GM19035 (cell line): ENCODE measurements at regions not wholly inside any gene's neighbourhood (a gene's known extent, or its start where the extent isn't known, plus 50 kb on each side); places are given as distances from the start of the nearest gene placed in this dataset.

Experiments
- ATAC-seq: cut with Tn5 transposase; IDR thresholded peaks from one replicate; pipeline ENCODE4 v1.9.1; 2021; ENCODE audit not compliant: unreplicated experiment

DNA sequence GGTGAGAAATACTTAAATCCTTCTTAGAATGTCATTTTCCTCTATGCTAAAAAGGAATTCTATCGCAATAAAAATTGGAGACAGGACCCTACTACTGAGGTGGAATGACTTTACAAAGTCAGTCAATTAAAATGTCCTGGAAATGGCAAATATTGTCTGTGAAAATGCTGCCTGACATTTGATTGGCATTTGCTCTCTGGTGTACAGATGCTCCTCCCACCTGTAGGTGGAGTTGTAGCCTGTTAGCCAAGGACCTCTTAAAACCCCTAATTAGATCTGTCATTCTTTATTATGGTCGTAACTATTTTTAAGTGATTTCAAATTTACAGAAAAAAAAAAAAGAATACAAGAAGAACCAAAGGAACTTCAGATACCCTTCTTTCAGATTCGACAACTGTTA, 393.1 kb upstream of the KLHL29 start:
- no peak for ATAC-seq

GRCh38 chr2:22992441-22992840, 392.5 kb upstream of the KLHL29 start:
- no peak for ATAC-seq

- no peak for ATAC-seq
Observed at GRCh38 chr2:22993250-22993649, 391.7 kb upstream of the KLHL29 start.

- ATAC-seq = no peak
Observed at GRCh38 chr2:22995576-22995975, 389.4 kb upstream of the KLHL29 start.

- ATAC-seq = no peak
Observed at GRCh38 chr2:22996911-22997310, 388.1 kb upstream of the KLHL29 start.

DNA sequence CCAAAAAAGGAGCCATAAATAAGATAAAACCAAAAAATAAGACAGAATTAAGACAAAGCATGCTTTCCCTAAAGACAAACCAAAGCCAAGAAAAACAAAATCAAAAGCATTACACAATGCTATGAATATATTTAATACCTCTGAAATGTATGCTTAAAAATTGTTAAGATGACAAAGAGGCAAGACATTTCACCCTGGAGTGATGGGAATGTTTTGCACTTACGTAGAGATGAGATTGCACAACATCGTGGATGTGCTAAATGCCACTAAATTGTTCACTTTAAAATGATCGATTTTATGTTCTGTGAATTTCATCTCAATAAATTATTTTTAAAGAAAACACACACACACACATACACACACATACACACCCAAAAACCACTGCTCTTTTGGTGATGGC, 386.6 kb upstream of the KLHL29 start:
- ATAC-seq = no peak

DNA sequence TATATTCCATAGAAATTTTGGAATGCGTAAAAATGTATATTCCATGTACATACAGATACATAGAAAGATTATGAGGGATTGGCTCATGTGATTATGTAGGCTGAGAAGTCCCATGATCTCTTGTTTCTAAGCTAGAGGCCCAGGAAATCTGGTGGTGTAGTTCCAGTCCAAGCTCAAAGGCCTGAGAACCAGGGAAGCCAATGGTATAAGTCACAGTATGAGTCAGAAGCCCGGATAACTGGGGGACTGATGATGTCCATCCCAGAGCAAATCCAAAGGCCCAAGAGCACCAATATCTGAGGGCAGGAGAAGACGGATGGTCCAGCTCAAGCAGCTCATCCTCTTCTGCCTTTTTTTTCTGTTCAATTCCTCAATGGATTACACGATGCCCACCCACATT, 385.0 kb upstream of the KLHL29 start:
- no peak for ATAC-seq

DNA sequence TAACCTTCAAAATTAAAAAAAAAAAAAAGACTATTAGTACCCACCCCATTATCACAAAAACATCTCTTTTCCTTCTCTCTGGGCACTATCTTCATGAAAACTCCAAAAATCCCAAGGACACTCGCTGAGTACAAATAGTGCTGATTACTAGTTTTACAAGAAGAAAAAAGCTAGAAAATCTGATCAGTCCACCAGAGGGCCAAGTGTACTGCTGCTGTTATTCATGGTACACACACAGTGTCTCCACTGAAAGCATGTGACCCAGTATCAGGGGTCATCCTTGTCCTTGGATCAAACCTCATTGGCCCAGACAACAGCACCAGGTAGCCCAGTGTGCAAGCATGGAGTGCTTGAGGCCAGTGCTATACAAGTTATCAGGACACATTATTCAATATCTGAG, 382.7 kb upstream of the KLHL29 start:
- ATAC-seq = no peak

DNA sequence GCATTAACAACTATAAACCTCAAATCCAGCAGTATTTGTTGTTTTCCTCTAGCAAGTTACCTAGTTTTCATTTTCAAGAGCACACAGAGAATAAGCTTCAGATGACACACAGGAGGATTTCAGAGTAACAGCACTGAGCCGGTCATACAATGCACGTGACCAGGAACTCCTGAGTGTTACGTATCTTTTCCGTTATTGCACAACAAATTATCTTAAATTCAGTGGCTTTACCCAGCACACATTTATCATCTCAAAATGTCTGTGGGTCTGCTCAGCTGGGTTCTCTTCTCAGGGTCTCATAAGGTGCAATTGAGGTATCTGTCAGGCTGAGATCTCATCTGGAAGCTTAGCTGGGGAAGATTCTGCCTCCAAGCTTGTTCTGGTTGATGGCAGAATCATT, 379.5 kb upstream of the KLHL29 start:
- no peak for ATAC-seq

- no peak for ATAC-seq
Observed at GRCh38 chr2:23007631-23008235, 377.2 kb upstream of the KLHL29 start.

DNA sequence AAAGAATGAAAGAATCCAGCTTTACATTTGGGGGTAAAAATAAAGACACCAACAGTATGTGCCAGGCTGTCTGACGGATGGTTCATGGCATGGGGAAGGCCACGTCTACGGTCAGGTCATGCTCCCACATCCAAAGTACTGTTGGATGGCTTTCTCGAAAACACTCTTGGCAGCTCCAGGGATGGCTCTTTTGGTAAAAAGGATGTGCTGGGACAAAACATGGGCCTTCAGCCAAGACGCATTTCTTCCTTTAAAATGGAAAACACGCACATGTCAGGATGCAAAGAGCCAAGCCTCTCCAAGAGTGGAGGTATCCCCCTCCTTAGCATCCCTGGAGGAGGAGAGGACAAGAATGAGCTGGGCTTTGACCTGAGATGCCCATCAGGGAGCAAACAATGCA, 376.5 kb upstream of the KLHL29 start:
- no peak for ATAC-seq

DNA sequence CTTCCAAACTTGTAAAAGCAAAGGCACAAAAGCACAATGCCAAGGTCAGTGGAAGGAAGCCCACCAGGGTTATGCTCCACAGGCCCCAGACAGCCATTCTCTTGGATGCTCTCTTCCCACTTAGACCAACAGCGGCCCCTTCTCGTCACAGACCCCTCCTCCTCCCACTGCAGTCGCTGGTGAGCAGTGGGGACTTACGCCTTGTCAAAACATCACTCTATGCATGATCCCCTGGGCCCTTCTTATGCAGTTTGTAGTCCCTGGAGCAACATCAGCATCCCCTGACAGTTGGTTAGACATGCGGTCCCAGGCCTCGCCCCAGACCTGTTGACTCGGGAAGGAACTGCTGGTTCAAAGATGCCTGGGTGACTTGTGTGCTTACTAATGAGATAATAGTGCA, 376.0 kb upstream of the KLHL29 start:
- ATAC-seq = no peak

GRCh38 chr2:23009545-23010149, 375.3 kb upstream of the KLHL29 start:
- no peak for ATAC-seq

- ATAC-seq = no peak
Observed at GRCh38 chr2:23012499-23012898, 372.5 kb upstream of the KLHL29 start.

- no peak for ATAC-seq
Observed at GRCh38 chr2:23015651-23016200, 369.3 kb upstream of the KLHL29 start.

DNA sequence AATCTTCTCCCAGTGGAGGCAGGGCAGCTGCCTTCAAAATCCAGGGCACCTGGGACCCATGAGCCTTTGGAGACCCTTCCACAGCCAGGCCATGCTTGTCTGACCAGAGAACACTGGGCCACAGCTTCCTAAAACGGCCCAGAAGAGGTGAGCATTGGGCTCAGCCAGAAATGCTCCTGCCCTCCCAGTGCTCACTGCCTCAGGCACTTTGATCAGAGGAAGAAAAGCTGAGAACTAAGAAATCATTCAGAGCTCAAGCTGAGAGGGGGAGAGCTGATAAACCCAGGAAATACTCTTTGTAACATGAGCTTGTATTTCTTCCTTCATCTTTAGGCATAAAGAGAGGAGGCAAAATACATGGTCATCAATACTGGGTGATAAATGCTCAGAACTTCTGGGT, 365.5 kb upstream of the KLHL29 start:
- ATAC-seq = no peak

DNA sequence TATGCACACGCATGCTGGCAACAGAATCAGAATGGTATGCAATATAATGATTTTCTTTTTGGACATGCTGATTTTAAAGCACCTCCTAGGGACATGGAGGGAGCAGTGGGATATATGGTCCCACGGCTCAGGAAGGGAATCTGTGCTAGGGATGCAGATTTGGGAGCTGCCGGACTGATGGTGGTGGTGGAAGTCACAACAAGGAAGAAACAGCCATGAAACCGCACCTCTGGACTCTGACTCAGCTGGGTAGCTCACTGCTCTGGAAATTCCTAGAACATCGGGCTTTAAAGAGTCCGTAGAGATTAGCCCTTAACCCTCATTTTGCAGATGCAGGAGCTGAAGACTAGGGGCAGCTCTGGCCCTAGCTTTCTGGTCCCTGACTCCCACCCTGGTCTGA, 364.3 kb upstream of the KLHL29 start:
- ATAC-seq = no peak

GRCh38 chr2:23021311-23022120, 363.5 kb upstream of the KLHL29 start:
- ATAC-seq = no peak

GRCh38 chr2:23023722-23024121, 361.3 kb upstream of the KLHL29 start:
- no peak for ATAC-seq

DNA sequence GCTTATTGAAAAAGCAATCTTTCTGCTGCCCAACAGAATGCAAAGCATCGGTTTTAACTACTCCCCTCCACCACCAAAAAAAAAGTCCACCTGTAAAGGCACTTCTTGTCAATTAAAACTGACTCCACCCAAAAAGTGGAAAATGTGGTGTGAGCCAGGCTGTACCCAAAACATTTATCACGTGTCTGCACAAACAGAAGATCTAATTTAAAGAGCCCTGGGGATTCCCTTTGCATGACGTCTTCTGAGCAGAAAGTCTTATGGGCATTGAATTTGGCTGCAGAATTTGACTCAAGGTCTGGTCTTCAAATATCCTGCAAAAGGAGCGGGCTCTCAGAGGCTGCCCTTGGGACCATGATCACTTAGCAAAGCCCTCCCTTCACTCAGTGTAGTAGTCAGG, 358.3 kb upstream of the KLHL29 start:
- ATAC-seq = no peak

DNA sequence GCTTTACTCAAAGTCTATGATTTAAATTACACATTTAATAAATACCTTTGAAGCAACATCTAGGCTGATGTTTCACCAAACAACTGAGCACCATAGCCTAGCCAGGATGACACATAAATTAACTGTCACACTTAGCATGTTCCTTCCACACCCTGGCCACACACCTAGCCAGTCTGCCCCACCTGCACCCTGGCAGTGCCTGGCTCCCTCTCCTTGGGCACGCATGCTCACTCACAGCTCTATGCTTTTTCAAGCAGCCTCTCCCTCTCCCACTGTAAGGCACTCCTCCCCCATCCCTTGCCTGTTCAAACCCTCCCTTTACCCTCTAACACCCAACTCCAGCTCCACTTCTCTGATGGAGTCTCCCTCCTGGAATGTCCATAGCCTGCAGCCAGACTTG, 357.6 kb upstream of the KLHL29 start:
- ATAC-seq = no peak

DNA sequence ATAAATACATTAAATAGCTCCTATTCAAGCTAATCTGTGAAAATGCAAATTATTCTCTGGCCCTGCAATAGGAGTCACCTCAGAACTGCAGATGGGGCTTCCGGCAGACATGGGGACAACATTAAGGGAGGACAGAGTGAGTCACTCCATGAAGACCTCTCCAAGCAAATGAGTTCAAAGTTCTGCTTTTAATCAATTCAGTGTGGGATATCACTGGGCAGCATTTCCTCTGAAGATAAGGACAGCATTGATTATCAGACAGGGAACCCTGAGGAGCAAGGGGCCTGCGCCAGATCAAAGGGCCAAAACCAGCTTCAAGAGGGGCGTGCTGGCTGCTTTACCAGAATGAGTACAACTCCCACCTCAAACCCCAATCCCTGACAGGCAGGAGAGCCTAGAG, 356.9 kb upstream of the KLHL29 start:
- no peak for ATAC-seq
